Liver (tissue), 7 donors: ENCODE measurements at regions not wholly inside any gene's neighbourhood (a gene's known extent, or its start where the extent isn't known, plus 50 kb on each side); places are given as distances from the start of the nearest gene placed in this dataset.

Experiments used
- DNase-seq: peaks from one replicate; pipeline ENCODE4 v3.0.0-alpha.2; 2017; ENCODE audit warnings: low spot score
- H3K27ac ChIP-seq, 2 donors: one replicate each; pipeline ENCODE4 v1.7.0; 2013; ENCODE audit warnings: inconsistent platforms in 2 of 2, low read length in 2 of 2, control low read depth in 1 of 2, low read depth in 1 of 2, mild to moderate bottlenecking in 1 of 2
- H3K27me3 ChIP-seq, 4 donors: one replicate each; pipeline versions ENCODE4 v1.6.1 to v1.7.0; 2013; ENCODE audit warnings: low read length in 3 of 4, inconsistent platforms in 1 of 4, mild to moderate bottlenecking in 1 of 4, moderate library complexity in 1 of 4; ENCODE audit not compliant: control insufficient read depth in 4 of 4, insufficient read depth in 4 of 4
- H3K36me3 ChIP-seq, 4 donors: one replicate each; pipeline versions ENCODE4 v1.6.1 to v1.7.0; 2013; ENCODE audit warnings: low read length in 3 of 4, mild to moderate bottlenecking in 3 of 4, low read depth in 1 of 4, moderate library complexity in 1 of 4; ENCODE audit not compliant: control insufficient read depth in 4 of 4, insufficient read depth in 3 of 4
- H3K4me1 ChIP-seq, 4 donors: one replicate each; pipeline versions ENCODE4 v1.6.1 to v1.7.0; 2013; ENCODE audit warnings: low read length in 3 of 4, mild to moderate bottlenecking in 3 of 4, moderate library complexity in 1 of 4; ENCODE audit not compliant: control insufficient read depth in 4 of 4, insufficient read depth in 4 of 4
- H3K4me3 ChIP-seq, 3 donors: one replicate each; pipeline versions ENCODE4 v1.6.1 to v1.7.0; 2013; ENCODE audit warnings: low read length in 3 of 3, control low read depth in 1 of 3, low read depth in 1 of 3, mild to moderate bottlenecking in 1 of 3
- H3K9ac ChIP-seq, 2 donors: one replicate each; pipeline ENCODE4 v1.7.0; 2013; ENCODE audit warnings: low read length in 2 of 2, mild to moderate bottlenecking in 2 of 2, moderate library complexity in 2 of 2, control low read depth in 1 of 2, low read depth in 1 of 2
- H3K9me3 ChIP-seq, 4 donors: one replicate each; pipeline versions ENCODE4 v1.6.1 to v1.7.0; 2013; ENCODE audit warnings: low read length in 3 of 4; ENCODE audit not compliant: control insufficient read depth in 4 of 4
- EGR1 ChIP-seq, 2 donors: IDR thresholded peaks; 2 replicates each; pipeline ENCODE4 v1.6.1; 2016 to 2018; ENCODE audit warnings: antibody characterized with exemption in 2 of 2, low read depth in 2 of 2
- FOXA1 ChIP-seq: IDR thresholded peaks from 2 replicates; pipeline ENCODE4 v1.6.1; 2016; ENCODE audit warnings: antibody characterized with exemption
- FOXA2 ChIP-seq: IDR thresholded peaks from 2 replicates; pipeline ENCODE4 v1.6.1; 2016; ENCODE audit warnings: antibody characterized with exemption
- GABPA ChIP-seq, 2 donors: IDR thresholded peaks in 1 of 2; conservative IDR thresholded peaks in 1 of 2; 2 replicates each; pipeline ENCODE4 v1.6.1; 2016; ENCODE audit warnings: antibody characterized with exemption in 2 of 2, mild to moderate bottlenecking in 1 of 2, moderate library complexity in 1 of 2
- HNF4A ChIP-seq, 2 donors: conservative IDR thresholded peaks; 2 replicates each; pipeline ENCODE4 v1.6.1; 2016; ENCODE audit warnings: antibody characterized with exemption in 2 of 2, mild to moderate bottlenecking in 2 of 2
- HNF4G ChIP-seq: IDR thresholded peaks from 2 replicates; pipeline ENCODE4 v1.6.1; 2016; ENCODE audit warnings: antibody characterized with exemption
- JUND ChIP-seq, 2 donors: IDR thresholded peaks; 2 replicates each; pipeline ENCODE4 v1.6.1; 2016; ENCODE audit warnings: antibody characterized with exemption in 2 of 2
- NR2F2 ChIP-seq: IDR thresholded peaks from 2 replicates; pipeline ENCODE4 v1.6.1; 2016; ENCODE audit warnings: antibody characterized with exemption
- RAD21 ChIP-seq, 2 donors: IDR thresholded peaks; 2 replicates each; pipeline ENCODE4 v1.6.1; 2016; ENCODE audit warnings: antibody characterized with exemption in 2 of 2, mild to moderate bottlenecking in 2 of 2
- REST ChIP-seq: IDR thresholded peaks from 2 replicates; pipeline ENCODE4 v1.6.1; 2016; ENCODE audit warnings: antibody characterized with exemption, mild to moderate bottlenecking
- RXRA ChIP-seq, 2 donors: IDR thresholded peaks; 2 replicates each; pipeline ENCODE4 v1.6.1; 2017 to 2018; ENCODE audit warnings: antibody characterized with exemption in 2 of 2, mild to moderate bottlenecking in 1 of 2
- TAF1 ChIP-seq: conservative IDR thresholded peaks from 2 replicates; pipeline ENCODE4 v1.6.1; 2016; ENCODE audit warnings: antibody characterized with exemption, mild to moderate bottlenecking
- YY1 ChIP-seq: IDR thresholded peaks from 2 replicates; pipeline ENCODE4 v1.6.1; 2016; ENCODE audit warnings: antibody characterized with exemption, mild to moderate bottlenecking
- ZBTB33 ChIP-seq: IDR thresholded peaks from 2 replicates; pipeline ENCODE4 v1.6.1; 2016; ENCODE audit warnings: antibody characterized with exemption
- WGBS: extraction: QIAGEN DNeasy Blood & Tissue Kit; methylation state at CpG from one replicate; pipeline ENCODE4 v1.1.7; 2013; 5-methylcytosine and 5-hydroxymethylcytosine counted together
- TF ChIP-seq, protein P1 (sequence below): IDR thresholded peaks from 2 replicates; pipeline ENCODE4 v1.6.1; 2016; ENCODE audit warnings: antibody characterized with exemption
- donor health status: healthy.
- donor health status: healthy.
- donor health status: healthy.
- donor health status: healthy.

DNA sequence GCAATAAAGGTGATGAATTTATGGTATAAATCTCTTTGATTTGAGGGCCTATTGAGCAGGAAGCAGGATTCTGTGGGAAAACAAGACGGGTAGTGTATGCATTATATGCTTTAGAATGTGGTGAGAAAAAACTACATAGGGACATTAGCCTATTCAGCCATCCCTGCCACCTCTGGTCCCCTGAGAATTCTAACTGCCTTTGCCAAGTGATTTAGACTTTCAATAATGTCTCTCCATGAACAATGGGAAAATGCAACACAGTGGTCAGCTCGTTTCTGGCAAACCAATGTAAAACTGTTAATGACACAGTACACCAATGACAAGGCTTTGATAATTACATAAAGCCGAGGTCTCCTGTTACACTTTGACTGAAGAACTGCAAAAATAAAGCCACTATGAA is 314.7 kb upstream of the CNTN4 start:
- Histone ChIP-seq H3K9me3 (no peaks in the 10 kb centered on the region), H3K36me3 (no peaks in the 10 kb centered on the region), H3K27me3 (no peaks in the 10 kb centered on the region), H3K9ac (no peak overlapping the region), H3K27ac (no peak overlapping the region), H3K4me3 (no peak overlapping the region), H3K4me1 (no peaks in the 10 kb centered on the region)
- DNase-seq: no peak
- 65% methylated on average over 3 of the region's 3 CpGs for WGBS
- TF ChIP-seq JUND (IDR thresholded peaks at IDR 0.05): no peak
- no peak for TF ChIP-seq EGR1 (IDR thresholded peaks at IDR 0.05; ENCODE audit: low read depth in 2 of 2)
- TF ChIP-seq RAD21 (IDR thresholded peaks at IDR 0.05): no peak
- TF ChIP-seq HNF4A (conservative IDR thresholded peaks at IDR 0.05): no peak
- TF ChIP-seq GABPA (IDR thresholded peaks at IDR 0.05 in 1 of 2, conservative IDR thresholded peaks at IDR 0.05 in 1 of 2): no peak
- no peak for TF ChIP-seq FOXA1
- TF ChIP-seq REST: no peak
- TF ChIP-seq HNF4G: no peak
- no peak for TF ChIP-seq YY1
- TF ChIP-seq, protein P1, sequence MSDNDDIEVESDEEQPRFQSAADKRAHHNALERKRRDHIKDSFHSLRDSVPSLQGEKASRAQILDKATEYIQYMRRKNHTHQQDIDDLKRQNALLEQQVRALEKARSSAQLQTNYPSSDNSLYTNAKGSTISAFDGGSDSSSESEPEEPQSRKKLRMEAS: no peak
- TF ChIP-seq TAF1: no peak

- WGBS: 75% methylated on average over 3 of the region's 3 CpGs
- H3K4me3 ChIP-seq: no peak overlapping the region
- H3K27ac ChIP-seq: no peak overlapping the region
- no peaks in the 10 kb centered on the region for H3K4me1 ChIP-seq
- no peak for TF ChIP-seq HNF4G
- peak in 1 of 2 donors; percentile 6 for TF ChIP-seq RAD21 (IDR thresholded peaks at IDR 0.05)
- DNase-seq: no peak
- no peaks in the 10 kb centered on the region for H3K36me3 ChIP-seq
- H3K27me3 ChIP-seq: no peaks in the 10 kb centered on the region
- no peaks in the 10 kb centered on the region for H3K9me3 ChIP-seq
- H3K9ac ChIP-seq: no peak overlapping the region
Measured at GRCh38 chr3:1787094-1787493, 311.6 kb upstream of the CNTN4 start.

DNA sequence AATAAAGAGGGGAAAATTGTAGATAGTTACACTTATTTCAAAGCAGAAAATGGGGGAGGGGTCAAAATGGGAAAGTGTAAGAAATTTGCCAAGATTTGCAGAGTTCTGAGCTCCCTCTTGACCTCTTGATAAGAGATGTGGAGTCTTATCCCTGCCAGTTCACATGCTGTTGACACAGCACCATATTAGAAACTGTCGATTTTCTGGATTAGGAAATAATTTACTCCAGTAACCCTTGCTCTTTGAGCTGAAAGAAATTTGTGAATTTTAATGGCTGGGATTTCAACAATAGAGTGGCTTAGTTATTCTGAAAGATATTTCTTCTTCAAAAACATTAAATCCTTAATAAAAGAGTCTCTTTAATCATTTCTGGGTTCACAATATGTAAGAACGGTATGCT is 306.2 kb upstream of the CNTN4 start:
- Histone ChIP-seq H3K27me3 (no peaks in the 10 kb centered on the region), H3K4me1 (no peaks in the 10 kb centered on the region), H3K9me3 (no peaks in the 10 kb centered on the region), H3K36me3 (no peaks in the 10 kb centered on the region), H3K9ac (no peak overlapping the region), H3K4me3 (no peak overlapping the region), H3K27ac (no peak overlapping the region)
- 51% methylated on average over 2 of the region's 2 CpGs for WGBS
- no peak for DNase-seq
- TF ChIP-seq RAD21 (IDR thresholded peaks at IDR 0.05) (peak in 1 of 2 donors; percentile 9), YY1 (peak; percentile 63), JUND (IDR thresholded peaks at IDR 0.05) (peak in 1 of 2 donors; percentile 40), RXRA (IDR thresholded peaks at IDR 0.05) (peak in 1 of 2 donors; percentile 58), FOXA2 (peak; percentile 73), HNF4G (no peak), ZBTB33 (peak; percentile 31), FOXA1 (peak; percentile 15), TAF1 (no peak), HNF4A (conservative IDR thresholded peaks at IDR 0.05) (peak in 1 of 2 donors; percentile 68), NR2F2 (no peak)
